ENCODE measurements at regions not wholly inside any gene's neighbourhood (a gene's known extent, or its start where the extent isn't known, plus 50 kb on each side); places are given as distances from the start of the nearest gene placed in this dataset.

DNA sequence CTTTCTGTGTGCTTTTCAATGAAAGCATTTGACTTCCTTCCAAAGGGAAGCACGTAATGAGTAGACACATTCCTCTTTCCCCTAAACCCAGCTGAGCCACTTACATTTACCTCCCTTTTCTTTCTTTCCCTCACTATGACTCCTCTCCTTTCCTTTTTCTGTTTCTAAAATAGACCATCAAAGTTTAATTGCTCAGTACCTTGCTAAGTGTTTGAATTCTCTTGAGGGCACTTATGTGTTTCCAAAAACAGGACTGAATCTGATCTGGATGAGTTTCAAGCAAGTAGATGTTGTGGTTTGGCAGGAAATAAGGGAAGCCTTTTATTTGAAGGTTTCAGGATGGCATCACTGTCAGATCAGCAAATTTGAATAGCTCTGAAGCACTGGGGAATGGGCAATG lies 396.2 kb downstream of the REEP3 start:
- H3K79me2 ChIP-seq (ENCODE audit: control insufficient read depth, insufficient read depth, low read length): no peaks in the 10 kb centered on the region
- Mint-ChIP-seq H3K27me3 (peaks cover 25% of the 10 kb centered on the region), H3K4me1 (no peaks in the 10 kb centered on the region), H3K4me3 (no peak overlapping the region), H3K27ac (no peak overlapping the region), H3K9me3 (ENCODE audit: insufficient read depth) (no peaks in the 10 kb centered on the region)
- TF ChIP-seq CTCF (IDR thresholded peaks at IDR 0.05) (no peak), EZH2 (IDR thresholded peaks at IDR 0.05; ENCODE audit: borderline replicate concordance, insufficient read depth, low read depth, low read length, poor library complexity, severe bottlenecking) (no peak)
- peaks cover 0 to 2% (median 0%) of the 10 kb centered on the region in 4 experiments for H3K27me3 ChIP-seq (replicated peaks in 1 of 4; ENCODE audit: control extremely low read depth in 1 of 4, control insufficient read depth in 3 of 4, insufficient read depth in 4 of 4, low read length in 3 of 4)
- no peak overlapping the region for H3K27ac ChIP-seq (ENCODE audit: low read length in 2 of 2)
- H3K4me3 ChIP-seq (ENCODE audit: control extremely low read depth in 1 of 5, extremely low read depth in 1 of 5, insufficient read depth in 1 of 5, low read depth in 2 of 5, low read length in 4 of 5): no peak overlapping the region
- ChIA-PET CTCF (interaction anchor here (0.7 kb wide), 1 partner anchor 50 kb away, joined by 3 read pairs; no protein-coding TSS in a partner anchor), POLR2A (no interaction called here)
- H3K4me1 ChIP-seq (ENCODE audit: control insufficient read depth in 2 of 2, insufficient read depth in 2 of 2, low read length in 2 of 2): no peaks in the 10 kb centered on the region
- no CpG with 5 or more reads among the region's 1 CpG for WGBS (ENCODE audit: insufficient coverage)
- no peak overlapping the region for H3K9ac ChIP-seq (ENCODE audit: low read length)
- no peak overlapping the region for H2AFZ ChIP-seq (ENCODE audit: insufficient read depth, low read depth, low read length, poor library complexity, severe bottlenecking)
- no peak for DNase-seq
- H3K9me3 ChIP-seq (ENCODE audit: control extremely low read depth in 1 of 3, control insufficient read depth in 2 of 3, insufficient read depth in 1 of 3, low read length in 2 of 3): no peaks in the 10 kb centered on the region
- ATAC-seq (ENCODE audit: low read depth): no peak
- intact Hi-C loops (cut with micrococcal nuclease): no loop called here
- no peak overlapping the region for H3K4me2 ChIP-seq (replicated peaks; ENCODE audit: low read depth, low read length, poor library complexity, severe bottlenecking)
- no peaks in the 10 kb centered on the region for H3K36me3 ChIP-seq (replicated peaks in 1 of 2; ENCODE audit: control extremely low read depth in 1 of 2, control insufficient read depth in 1 of 2, extremely low read depth in 1 of 2, insufficient read depth in 2 of 2, low read length in 1 of 2)
- H4K20me1 ChIP-seq (ENCODE audit: control insufficient read depth, insufficient read depth, low read length, poor library complexity, severe bottlenecking): no peaks in the 10 kb centered on the region

- TF ChIP-seq CTCF (IDR thresholded peaks at IDR 0.05) (no peak), EZH2 (IDR thresholded peaks at IDR 0.05; ENCODE audit: borderline replicate concordance, insufficient read depth, low read depth, low read length, poor library complexity, severe bottlenecking) (no peak)
- Histone ChIP-seq H4K20me1 (ENCODE audit: control insufficient read depth, insufficient read depth, low read length, poor library complexity, severe bottlenecking) (no peaks in the 10 kb centered on the region), H3K9me3 (ENCODE audit: control extremely low read depth in 1 of 3, control insufficient read depth in 2 of 3, insufficient read depth in 1 of 3, low read length in 2 of 3) (no peaks in the 10 kb centered on the region), H3K27ac (ENCODE audit: low read length in 2 of 2) (no peak overlapping the region), H3K4me2 (replicated peaks; ENCODE audit: low read depth, low read length, poor library complexity, severe bottlenecking) (no peak overlapping the region), H3K9ac (ENCODE audit: low read length) (no peak overlapping the region), H3K4me3 (ENCODE audit: control extremely low read depth in 1 of 5, extremely low read depth in 1 of 5, insufficient read depth in 1 of 5, low read depth in 2 of 5, low read length in 4 of 5) (no peak overlapping the region), H3K4me1 (ENCODE audit: control insufficient read depth in 2 of 2, insufficient read depth in 2 of 2, low read length in 2 of 2) (no peaks in the 10 kb centered on the region), H3K36me3 (replicated peaks in 1 of 2; ENCODE audit: control extremely low read depth in 1 of 2, control insufficient read depth in 1 of 2, extremely low read depth in 1 of 2, insufficient read depth in 2 of 2, low read length in 1 of 2) (no peaks in the 10 kb centered on the region), H3K27me3 (replicated peaks in 1 of 4; ENCODE audit: control extremely low read depth in 1 of 4, control insufficient read depth in 3 of 4, insufficient read depth in 4 of 4, low read length in 3 of 4) (no peaks in the 10 kb centered on the region), H3K79me2 (ENCODE audit: control insufficient read depth, insufficient read depth, low read length) (no peaks in the 10 kb centered on the region), H2AFZ (ENCODE audit: insufficient read depth, low read depth, low read length, poor library complexity, severe bottlenecking) (no peak overlapping the region)
- ChIA-PET POLR2A (no interaction called here), CTCF (no interaction called here)
- Mint-ChIP-seq H3K9me3 (ENCODE audit: insufficient read depth) (no peaks in the 10 kb centered on the region), H3K27ac (no peak overlapping the region), H3K4me1 (no peaks in the 10 kb centered on the region), H3K27me3 (peaks cover 28% of the 10 kb centered on the region), H3K4me3 (no peak overlapping the region)
- intact Hi-C loops (cut with micrococcal nuclease): no loop called here
- WGBS (ENCODE audit: insufficient coverage): 93% methylated on average over 3 of the region's 6 CpGs
- ATAC-seq (ENCODE audit: low read depth): no peak
- no peak for DNase-seq
Observed at GRCh38 chr10:63919575-63920279, 398.5 kb downstream of the REEP3 start.

All from B cell (primary cell).